AG20443 (cell line): ENCODE measurements at regions not wholly inside any gene's neighbourhood (a gene's known extent, or its start where the extent isn't known, plus 50 kb on each side); places are given as distances from the start of the nearest gene placed in this dataset.
A peak's percentile ranks its signal among the peaks of the same experiment; 100 is the strongest.
"Not testable (repeated sequence)": the region's sequence is repeated elsewhere in the genome, so short reads cannot be mapped to it uniquely, and the experiment has no call there.

Source experiments
- DNase-seq: peaks from one replicate; pipeline ENCODE4 v3.0.0; 2012; ENCODE audit warnings: low spot score, mixed read lengths

- no peak for DNase-seq
Observed at GRCh38 chr16:65837464-65837863, 529.0 kb upstream of the CDH5 start.

GRCh38 chr16:65834688-65835087 lies 531.8 kb upstream of the CDH5 start:
- DNase-seq, result no peak

- DNase-seq, result peak; percentile 74
Observed at GRCh38 chr16:65833171-65833871, 533.2 kb upstream of the CDH5 start.

- DNase-seq, result no peak
Observed at GRCh38 chr16:65832679-65833078, 533.8 kb upstream of the CDH5 start.

GRCh38 chr16:65831903-65832666 lies 534.4 kb upstream of the CDH5 start:
- DNase-seq, result no peak

GRCh38 chr16:65829076-65829475 lies 537.4 kb upstream of the CDH5 start:
- no peak for DNase-seq

GRCh38 chr16:65828296-65828695 lies 538.2 kb upstream of the CDH5 start:
- DNase-seq, result no peak

- no peak for DNase-seq
Observed at GRCh38 chr16:65827231-65827630, 539.3 kb upstream of the CDH5 start.

GRCh38 chr16:65825191-65825856 lies 541.2 kb upstream of the CDH5 start:
- DNase-seq, result no peak

- DNase-seq, result no peak
Observed at GRCh38 chr16:65822148-65822547, 544.3 kb upstream of the CDH5 start.

GRCh38 chr16:65819136-65819898 lies 547.2 kb upstream of the CDH5 start:
- no peak for DNase-seq

GRCh38 chr16:65817799-65818198 lies 548.7 kb upstream of the CDH5 start:
- no peak for DNase-seq

GRCh38 chr16:65817066-65817465 lies 549.4 kb upstream of the CDH5 start:
- no peak for DNase-seq

- no peak for DNase-seq
Observed at GRCh38 chr16:65816556-65816955, 549.9 kb upstream of the CDH5 start.

GRCh38 chr16:65815707-65816106 lies 550.8 kb upstream of the CDH5 start:
- no peak for DNase-seq

GRCh38 chr16:65813879-65814278 lies 552.6 kb upstream of the CDH5 start:
- DNase-seq, result not testable (repeated sequence)

- DNase-seq, result no peak
Observed at GRCh38 chr16:65809627-65810026, 556.9 kb upstream of the CDH5 start.

GRCh38 chr16:65808790-65809189 lies 557.7 kb upstream of the CDH5 start:
- no peak for DNase-seq

GRCh38 chr16:65807858-65808257 lies 558.6 kb upstream of the CDH5 start:
- no peak for DNase-seq

- DNase-seq, result not testable (repeated sequence)
Observed at GRCh38 chr16:65805704-65806103, 560.8 kb upstream of the CDH5 start.

GRCh38 chr16:65796481-65796880 lies 570.0 kb upstream of the CDH5 start:
- DNase-seq, result no peak

- no peak for DNase-seq
Observed at GRCh38 chr16:65794973-65795372, 571.5 kb upstream of the CDH5 start.
